Neutrophil (primary cell): ENCODE measurements at regions not wholly inside any gene's neighbourhood (a gene's known extent, or its start where the extent isn't known, plus 50 kb on each side); places are given as distances from the start of the nearest gene placed in this dataset.

ENCODE experiments used
- H3K27ac ChIP-seq: fragments of 200-600 bp; sonication (generic); 2 replicates; pipeline ENCODE4 v1.5.1; 2016; ENCODE audit warnings: mild to moderate bottlenecking, moderate library complexity
- H3K27me3 ChIP-seq: fragments of 200-600 bp; sonication (generic); 2 replicates; pipeline ENCODE4 v1.6.0; 2016; ENCODE audit warnings: mild to moderate bottlenecking
- H3K36me3 ChIP-seq: fragments of 200-600 bp; sonication (generic); 2 replicates; pipeline ENCODE4 v1.5.1; 2017
- H3K4me1 ChIP-seq, 2 experiments: fragments of 200-600 bp in 1 of 2; sonication (generic) in 1 of 2; 1 replicate in 1 of 2; 2 replicates in 1 of 2; pipeline versions ENCODE4 v1.5.1 to v1.6.1; 2013 to 2016; ENCODE audit warnings: low read depth in 1 of 2, low read length in 1 of 2, mild to moderate bottlenecking in 1 of 2, moderate library complexity in 1 of 2; ENCODE audit not compliant: control insufficient read depth in 1 of 2, insufficient read depth in 1 of 2
- H3K4me3 ChIP-seq, 2 experiments: fragments of 200-600 bp in 1 of 2; sonication (generic) in 1 of 2; 1 replicate in 1 of 2; 2 replicates in 1 of 2; pipeline ENCODE4 v1.5.1; 2013 to 2016; ENCODE audit warnings: low read depth in 1 of 2, low read length in 1 of 2, mild to moderate bottlenecking in 1 of 2, moderate library complexity in 1 of 2
- H3K9me3 ChIP-seq: fragments of 200-600 bp; sonication (generic); 2 replicates; pipeline ENCODE4 v1.5.1; 2016
- CTCF ChIP-seq: fragments of 200-600 bp; sonication (generic); IDR thresholded peaks from 2 replicates; pipeline ENCODE4 v1.5.1; 2016; ENCODE audit warnings: antibody characterized with exemption

- Histone ChIP-seq H3K27me3 (no peaks in the 10 kb centered on the region), H3K27ac (no peak overlapping the region), H3K36me3 (no peaks in the 10 kb centered on the region), H3K4me1 (no peaks in the 10 kb centered on the region), H3K4me3 (no peak overlapping the region), H3K9me3 (no peaks in the 10 kb centered on the region)
- TF ChIP-seq CTCF = no peak
These were observed 142.5 kb upstream of the SHH start for GRCh38 chr7:155954550-155955366.

GRCh38 chr7:155953781-155954549 is 141.7 kb upstream of the SHH start:
- no peak for TF ChIP-seq CTCF
- Histone ChIP-seq H3K9me3 (no peaks in the 10 kb centered on the region), H3K4me1 (no peaks in the 10 kb centered on the region), H3K27me3 (no peaks in the 10 kb centered on the region), H3K4me3 (no peak overlapping the region), H3K27ac (no peak overlapping the region), H3K36me3 (no peaks in the 10 kb centered on the region)

DNA sequence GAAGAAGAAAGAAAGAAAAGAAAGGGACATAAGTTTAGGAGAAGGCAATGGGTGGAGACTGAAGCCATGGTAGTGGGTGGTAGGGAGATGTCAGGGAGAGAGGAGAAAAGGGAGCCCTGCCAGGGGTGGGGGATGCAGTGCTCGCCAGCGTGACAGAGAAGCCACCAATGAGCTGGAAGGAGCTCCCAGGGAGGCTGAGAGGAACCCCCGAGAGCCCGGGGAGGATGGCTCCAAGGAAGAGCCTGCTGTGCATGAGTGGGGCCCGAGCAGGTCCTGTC is 141.2 kb upstream of the SHH start:
- Histone ChIP-seq H3K27ac (no peak overlapping the region), H3K4me3 (no peak overlapping the region), H3K27me3 (no peaks in the 10 kb centered on the region), H3K36me3 (no peaks in the 10 kb centered on the region), H3K4me1 (no peaks in the 10 kb centered on the region), H3K9me3 (no peaks in the 10 kb centered on the region)
- no peak for TF ChIP-seq CTCF

DNA sequence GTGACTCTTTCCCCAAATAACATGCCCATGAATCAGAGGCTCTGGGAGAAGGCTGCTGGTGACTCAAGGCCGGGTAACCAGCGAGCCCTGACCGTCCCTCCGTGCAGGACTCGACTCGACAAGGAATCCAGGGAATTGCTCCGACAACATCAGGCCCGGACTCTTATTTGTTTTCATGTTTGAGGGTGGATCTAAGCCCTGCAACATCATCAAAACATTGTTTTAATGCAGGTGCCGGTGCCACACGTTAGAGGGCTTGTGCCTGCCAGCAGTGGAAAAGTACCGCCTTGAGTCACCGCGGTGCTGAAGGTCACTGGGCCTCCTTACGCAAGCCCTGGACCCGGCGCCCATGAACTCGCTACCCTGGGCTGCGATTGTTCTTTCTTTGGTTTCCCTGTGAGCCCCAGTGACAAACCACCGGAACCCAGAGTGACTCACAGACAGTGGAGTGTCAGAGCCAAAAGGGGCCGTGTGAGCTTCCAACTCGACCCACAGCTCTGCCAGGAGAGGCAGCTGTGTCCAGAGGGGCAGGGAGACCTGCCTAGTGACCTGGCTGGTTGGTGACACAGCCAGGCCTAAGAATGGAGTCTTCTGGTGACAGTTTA is 139.4 kb upstream of the SHH start:
- H3K4me3 ChIP-seq = no peak overlapping the region
- H3K36me3 ChIP-seq = no peaks in the 10 kb centered on the region
- TF ChIP-seq CTCF = no peak
- H3K9me3 ChIP-seq = no peaks in the 10 kb centered on the region
- H3K27me3 ChIP-seq = no peaks in the 10 kb centered on the region
- no peak overlapping the region for H3K27ac ChIP-seq
- no peaks in the 10 kb centered on the region for H3K4me1 ChIP-seq

DNA sequence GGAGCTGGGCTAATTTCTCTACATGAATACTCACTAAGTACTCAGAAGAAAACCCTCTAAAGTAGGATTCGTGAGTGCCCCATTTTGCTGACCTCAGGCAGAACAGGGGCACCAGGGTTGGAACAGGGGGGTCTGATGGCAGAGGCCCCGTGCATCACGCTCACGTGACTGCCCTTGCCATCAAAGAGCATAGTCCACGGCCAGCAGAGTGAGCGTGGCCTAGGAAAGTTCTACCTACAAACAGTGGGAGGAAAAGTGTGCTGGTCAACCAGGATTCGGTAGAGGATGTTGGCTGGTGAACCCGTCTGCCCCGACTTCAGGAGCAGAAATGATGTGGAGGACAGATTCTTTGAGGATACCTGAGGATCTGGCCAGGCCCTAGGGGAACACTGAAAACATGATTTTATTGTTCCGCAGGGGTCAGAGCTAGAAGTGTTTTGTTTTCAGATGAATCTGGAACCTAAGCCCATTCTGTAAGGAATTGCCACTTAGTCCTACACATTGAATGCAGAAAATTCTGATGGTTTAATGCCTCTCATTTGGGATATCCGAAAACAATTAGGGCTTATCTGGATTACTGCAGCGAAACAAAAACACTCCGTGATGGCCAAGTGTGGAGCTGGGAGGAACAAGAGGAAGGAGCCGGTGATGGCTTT is 138.8 kb upstream of the SHH start:
- H3K4me1 ChIP-seq = no peaks in the 10 kb centered on the region
- no peaks in the 10 kb centered on the region for H3K36me3 ChIP-seq
- no peak for TF ChIP-seq CTCF
- H3K9me3 ChIP-seq = no peaks in the 10 kb centered on the region
- no peaks in the 10 kb centered on the region for H3K27me3 ChIP-seq
- no peak overlapping the region for H3K27ac ChIP-seq
- H3K4me3 ChIP-seq = no peak overlapping the region
